ENCODE measurements at regions not wholly inside any gene's neighbourhood (a gene's known extent, or its start where the extent isn't known, plus 50 kb on each side); places are given as distances from the start of the nearest gene placed in this dataset.

- 64 to 86% (median 78%) methylated on average over 2 of the region's 2 CpGs for WGBS, 3 donors
These were observed 418.2 kb downstream of the KLF12 start for GRCh38 chr13:73715911-73716510.

GRCh38 chr13:73715114-73715910 lies 418.9 kb downstream of the KLF12 start:
- intact Hi-C loops (cut with DNase I), result loop anchor here in 1 of 2 donors (10.0 kb wide), 1 partner anchor 901 kb away; no protein-coding TSS in a partner anchor
- TF ChIP-seq, protein P1, sequence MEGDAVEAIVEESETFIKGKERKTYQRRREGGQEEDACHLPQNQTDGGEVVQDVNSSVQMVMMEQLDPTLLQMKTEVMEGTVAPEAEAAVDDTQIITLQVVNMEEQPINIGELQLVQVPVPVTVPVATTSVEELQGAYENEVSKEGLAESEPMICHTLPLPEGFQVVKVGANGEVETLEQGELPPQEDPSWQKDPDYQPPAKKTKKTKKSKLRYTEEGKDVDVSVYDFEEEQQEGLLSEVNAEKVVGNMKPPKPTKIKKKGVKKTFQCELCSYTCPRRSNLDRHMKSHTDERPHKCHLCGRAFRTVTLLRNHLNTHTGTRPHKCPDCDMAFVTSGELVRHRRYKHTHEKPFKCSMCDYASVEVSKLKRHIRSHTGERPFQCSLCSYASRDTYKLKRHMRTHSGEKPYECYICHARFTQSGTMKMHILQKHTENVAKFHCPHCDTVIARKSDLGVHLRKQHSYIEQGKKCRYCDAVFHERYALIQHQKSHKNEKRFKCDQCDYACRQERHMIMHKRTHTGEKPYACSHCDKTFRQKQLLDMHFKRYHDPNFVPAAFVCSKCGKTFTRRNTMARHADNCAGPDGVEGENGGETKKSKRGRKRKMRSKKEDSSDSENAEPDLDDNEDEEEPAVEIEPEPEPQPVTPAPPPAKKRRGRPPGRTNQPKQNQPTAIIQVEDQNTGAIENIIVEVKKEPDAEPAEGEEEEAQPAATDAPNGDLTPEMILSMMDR (IDR thresholded peaks at IDR 0.05), result no peak
- Histone ChIP-seq H3K4me1 (no peaks in the 10 kb centered on the region), H3K27ac (no peak overlapping the region), H3K27me3 (ENCODE audit: insufficient read depth in 3 of 3, low read length in 2 of 3) (no peaks in the 10 kb centered on the region), H3K9me3 (no peaks in the 10 kb centered on the region), H3K36me3 (ENCODE audit: insufficient read depth in 1 of 2, low read depth in 1 of 2) (peaks cover 2 to 32% of the 10 kb centered on the region in 2 donors), H3K4me3 (no peak overlapping the region)
- no peak for ATAC-seq
- DNase-seq, result no peak
- WGBS, 3 donors, result 94 to 96% (median 96%) methylated on average over 15 of the region's 15 CpGs

More at GRCh38 chr13:73715911-73716510, 418.2 kb downstream of the KLF12 start:
- DNase-seq (no peak), ATAC-seq (peak in 1 of 4 donors; percentile 50)
- TF ChIP-seq, protein P1 (IDR thresholded peaks at IDR 0.05), result no peak
- Histone ChIP-seq H3K36me3 (ENCODE audit: insufficient read depth in 1 of 2, low read depth in 1 of 2) (peaks cover 2 to 27% of the 10 kb centered on the region in 2 donors), H3K4me3 (no peak overlapping the region), H3K27me3 (ENCODE audit: insufficient read depth in 3 of 3, low read length in 2 of 3) (no peaks in the 10 kb centered on the region), H3K27ac (no peak overlapping the region), H3K9me3 (no peaks in the 10 kb centered on the region), H3K4me1 (no peaks in the 10 kb centered on the region)
- intact Hi-C loops (cut with DNase I), result loop anchor here in 1 of 2 donors (10.0 kb wide), 1 partner anchor 901 kb away; no protein-coding TSS in a partner anchor

GRCh38 chr13:73714522-73714921 lies 419.7 kb downstream of the KLF12 start:
- H3K9me3 ChIP-seq, result no peaks in the 10 kb centered on the region
- intact Hi-C loops (cut with DNase I), result loop anchor here in 1 of 2 donors (10.0 kb wide), 1 partner anchor 900 kb away; no protein-coding TSS in a partner anchor
- peaks cover 2 to 32% of the 10 kb centered on the region in 2 donors for H3K36me3 ChIP-seq (ENCODE audit: insufficient read depth in 1 of 2, low read depth in 1 of 2)
- no peak for DNase-seq
- no peak for ATAC-seq
- H3K27ac ChIP-seq, result no peak overlapping the region
- TF ChIP-seq, protein P1 (IDR thresholded peaks at IDR 0.05), result no peak
- 94 to 100% (median 94%) methylated on average over 2 of the region's 2 CpGs for WGBS, 3 donors
- no peaks in the 10 kb centered on the region for H3K4me1 ChIP-seq
- no peaks in the 10 kb centered on the region for H3K27me3 ChIP-seq (ENCODE audit: insufficient read depth in 3 of 3, low read length in 2 of 3)
- no peak overlapping the region for H3K4me3 ChIP-seq

GRCh38 chr13:73708393-73708985 lies 425.7 kb downstream of the KLF12 start:
- ATAC-seq, result peak; percentile 51 to 97 (median 78)

More at GRCh38 chr13:73708393-73708985, 425.7 kb downstream of the KLF12 start:
- no peak for DNase-seq
- TF ChIP-seq, protein P1 (IDR thresholded peaks at IDR 0.05), result peak; percentile 74
- H3K4me3 ChIP-seq, result no peak overlapping the region
- H3K27ac ChIP-seq, result no peak overlapping the region
- 35 to 44% (median 35%) methylated on average over 1 of the region's 1 CpG for WGBS, 3 donors
- H3K4me1 ChIP-seq, result no peaks in the 10 kb centered on the region
- intact Hi-C loops (cut with DNase I), result loop anchor here (5.0 kb wide), 1 partner anchor 651 kb away; the partner anchor contains the start of gene KLF5 (in 2 of the 2)
- no peaks in the 10 kb centered on the region for H3K9me3 ChIP-seq
- peaks cover 2 to 14% of the 10 kb centered on the region in 2 donors for H3K36me3 ChIP-seq (ENCODE audit: insufficient read depth in 1 of 2, low read depth in 1 of 2)
- H3K27me3 ChIP-seq (ENCODE audit: insufficient read depth in 3 of 3, low read length in 2 of 3), result no peaks in the 10 kb centered on the region
